Natural killer cell (primary cell): ENCODE measurements at regions not wholly inside any gene's neighbourhood (a gene's known extent, or its start where the extent isn't known, plus 50 kb on each side); places are given as distances from the start of the nearest gene placed in this dataset.

ENCODE experiments used
- ATAC-seq, 3 donors: fragments of 150-1000 bp in 2 of 3; fragments of 200-7000 bp in 1 of 3; cut with Tn5 transposase; 1 replicate in 1 of 3; 2 replicates in 2 of 3; pipeline ENCODE4 v1.10.0; 2021; ENCODE audit warnings: mild to moderate bottlenecking in 2 of 3, moderate library complexity in 2 of 3
- DNase-seq, 2 donors: peaks; one replicate each; pipeline versions ENCODE4 v3.0.0 to v3.0.0-alpha.2; 2013 to 2021; ENCODE audit warnings: mixed read lengths in 1 of 2
- H3K27ac ChIP-seq: one replicate; pipeline ENCODE4 v1.5.1; 2013; ENCODE audit warnings: mild to moderate bottlenecking, low read length
- H3K27me3 ChIP-seq: one replicate; pipeline ENCODE4 v1.6.1; 2013; ENCODE audit warnings: low read length; ENCODE audit not compliant: control insufficient read depth, insufficient read depth
- H3K36me3 ChIP-seq: one replicate; pipeline ENCODE4 v1.6.1; 2013; ENCODE audit warnings: low read length; ENCODE audit not compliant: control insufficient read depth, insufficient read depth
- H3K4me1 ChIP-seq: one replicate; pipeline ENCODE4 v1.6.1; 2013; ENCODE audit warnings: low read length; ENCODE audit not compliant: control insufficient read depth, insufficient read depth
- H3K4me3 ChIP-seq: one replicate; pipeline ENCODE4 v1.5.1; 2013; ENCODE audit warnings: low read length
- H3K9me3 ChIP-seq: one replicate; pipeline ENCODE4 v1.6.1; 2013; ENCODE audit warnings: low read length; ENCODE audit not compliant: control insufficient read depth, insufficient read depth
- H3K27ac Mint-ChIP-seq, 2 donors: one replicate each; pipeline ENCODE4 v1.8.0; 2022; ENCODE audit warnings: mild to moderate bottlenecking in 2 of 2, mixed read lengths in 2 of 2, moderate library complexity in 1 of 2
- H3K27me3 Mint-ChIP-seq, 2 donors: one replicate each; pipeline ENCODE4 v1.8.0; 2022; ENCODE audit warnings: low read depth in 2 of 2, mixed read lengths in 2 of 2
- H3K36me3 Mint-ChIP-seq: one replicate; pipeline ENCODE4 v1.8.0; 2022; ENCODE audit warnings: mixed read lengths
- H3K4me1 Mint-ChIP-seq, 2 donors: one replicate each; pipeline ENCODE4 v1.8.0; 2022; ENCODE audit warnings: mixed read lengths in 2 of 2
- H3K4me3 Mint-ChIP-seq: one replicate; pipeline ENCODE4 v1.8.0; 2022; ENCODE audit warnings: mild to moderate bottlenecking, moderate library complexity, mixed read lengths
- H3K9me3 Mint-ChIP-seq, 2 donors: one replicate each; pipeline ENCODE4 v1.8.0; 2022; ENCODE audit warnings: mixed read lengths in 2 of 2
- WGBS: methylation state at CpG from one replicate; pipeline ENCODE4 v1.1.7; 2013; ENCODE audit warnings: missing lambda C conversion rate; ENCODE audit not compliant: insufficient coverage; 5-methylcytosine and 5-hydroxymethylcytosine counted together
- intact Hi-C: fragments of 100-400 bp; cut with micrococcal nuclease; formaldehyde crosslinking; loops from one replicate; pipeline ENCODE4 v1.14.2; 2022
- TF ChIP-seq, protein P1 (sequence below): fragments of 200-600 bp; IDR thresholded peaks from one replicate; pipeline ENCODE4 v1.8.0; 2022; ENCODE audit warnings: antibody characterized with exemption

DNA sequence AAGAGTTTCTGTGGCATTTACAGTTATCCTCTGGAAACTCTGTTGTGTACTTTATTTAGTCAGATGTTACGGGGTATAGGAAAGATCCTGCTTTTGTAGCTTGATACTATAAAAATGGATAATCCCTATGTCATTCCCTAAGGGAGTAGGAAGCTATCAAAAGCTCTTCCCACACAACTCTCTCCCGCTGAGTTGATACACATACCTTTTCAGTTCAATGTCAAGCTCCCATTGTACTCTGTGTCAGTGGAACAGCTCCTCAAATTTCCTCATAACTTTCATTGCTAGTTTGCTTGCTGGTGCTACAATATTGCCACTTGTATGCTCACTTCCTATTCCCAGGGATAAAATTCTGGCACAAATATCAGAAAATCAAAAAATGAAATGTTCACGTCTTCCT lies 893.3 kb upstream of the GBE1 start:
- Mint-ChIP-seq H3K4me1 (no peaks in the 10 kb centered on the region), H3K4me3 (no peak overlapping the region), H3K27ac (no peak overlapping the region), H3K9me3 (peaks cover 19 to 25% of the 10 kb centered on the region in 2 donors), H3K36me3 (peaks cover 6% of the 10 kb centered on the region), H3K27me3 (no peaks in the 10 kb centered on the region)
- Histone ChIP-seq H3K27ac (no peak overlapping the region), H3K36me3 (no peaks in the 10 kb centered on the region), H3K27me3 (no peaks in the 10 kb centered on the region), H3K4me3 (no peak overlapping the region), H3K4me1 (no peaks in the 10 kb centered on the region), H3K9me3 (peaks cover 12% of the 10 kb centered on the region)
- no peak for ATAC-seq
- DNase-seq = no peak
- intact Hi-C loops = no loop called here
- TF ChIP-seq, protein P1, sequence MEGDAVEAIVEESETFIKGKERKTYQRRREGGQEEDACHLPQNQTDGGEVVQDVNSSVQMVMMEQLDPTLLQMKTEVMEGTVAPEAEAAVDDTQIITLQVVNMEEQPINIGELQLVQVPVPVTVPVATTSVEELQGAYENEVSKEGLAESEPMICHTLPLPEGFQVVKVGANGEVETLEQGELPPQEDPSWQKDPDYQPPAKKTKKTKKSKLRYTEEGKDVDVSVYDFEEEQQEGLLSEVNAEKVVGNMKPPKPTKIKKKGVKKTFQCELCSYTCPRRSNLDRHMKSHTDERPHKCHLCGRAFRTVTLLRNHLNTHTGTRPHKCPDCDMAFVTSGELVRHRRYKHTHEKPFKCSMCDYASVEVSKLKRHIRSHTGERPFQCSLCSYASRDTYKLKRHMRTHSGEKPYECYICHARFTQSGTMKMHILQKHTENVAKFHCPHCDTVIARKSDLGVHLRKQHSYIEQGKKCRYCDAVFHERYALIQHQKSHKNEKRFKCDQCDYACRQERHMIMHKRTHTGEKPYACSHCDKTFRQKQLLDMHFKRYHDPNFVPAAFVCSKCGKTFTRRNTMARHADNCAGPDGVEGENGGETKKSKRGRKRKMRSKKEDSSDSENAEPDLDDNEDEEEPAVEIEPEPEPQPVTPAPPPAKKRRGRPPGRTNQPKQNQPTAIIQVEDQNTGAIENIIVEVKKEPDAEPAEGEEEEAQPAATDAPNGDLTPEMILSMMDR = no peak
- 92% methylated on average over 2 of the region's 3 CpGs for WGBS

DNA sequence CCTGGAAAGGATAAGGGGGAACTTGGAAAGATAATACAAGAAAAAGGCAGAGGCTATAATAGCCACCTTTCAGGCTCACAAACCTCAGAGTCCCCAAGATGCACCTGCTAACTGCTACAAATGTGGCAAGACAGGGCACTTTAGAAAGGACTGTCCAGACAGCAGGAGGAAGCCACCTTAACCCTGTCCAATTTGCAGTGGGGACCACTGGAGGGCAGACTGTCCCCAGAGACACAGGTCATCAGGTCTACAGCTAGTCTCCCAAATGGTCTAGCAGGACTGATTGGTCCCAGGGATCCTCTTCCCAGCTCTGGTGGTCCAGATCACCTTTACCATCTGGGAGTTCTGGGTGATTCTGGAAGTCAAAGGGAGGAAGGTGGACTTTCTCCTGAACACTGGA lies 882.5 kb upstream of the GBE1 start:
- TF ChIP-seq, protein P1 = no peak
- intact Hi-C loops = no loop called here
- Mint-ChIP-seq H3K27ac (no peak overlapping the region), H3K9me3 (peaks cover 4 to 9% of the 10 kb centered on the region in 2 donors), H3K4me3 (no peak overlapping the region), H3K4me1 (no peaks in the 10 kb centered on the region), H3K27me3 (no peaks in the 10 kb centered on the region), H3K36me3 (peaks cover 9% of the 10 kb centered on the region)
- DNase-seq = no peak
- Histone ChIP-seq H3K4me3 (no peak overlapping the region), H3K27me3 (no peaks in the 10 kb centered on the region), H3K27ac (no peak overlapping the region), H3K4me1 (no peaks in the 10 kb centered on the region), H3K36me3 (no peaks in the 10 kb centered on the region), H3K9me3 (peaks cover 19% of the 10 kb centered on the region)
- ATAC-seq = no peak

DNA sequence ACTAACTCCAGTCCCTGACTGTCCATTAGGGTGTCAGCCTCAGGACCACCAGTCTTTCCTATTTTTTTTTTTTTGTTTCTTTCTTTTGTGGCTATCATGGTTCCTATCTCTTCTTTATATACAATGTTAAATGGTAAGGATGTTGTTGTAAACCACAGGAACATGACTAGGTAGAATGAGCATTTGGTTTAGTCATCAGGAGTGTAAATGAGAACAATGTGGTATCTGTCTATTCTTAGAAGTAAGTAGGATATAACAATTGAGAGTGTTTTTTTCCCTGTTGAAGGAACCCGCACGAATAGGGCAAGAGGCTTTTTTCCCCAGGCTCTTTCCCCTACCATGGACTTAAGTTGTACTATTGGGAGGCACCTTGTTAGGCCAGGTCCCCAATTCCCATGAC lies 880.3 kb upstream of the GBE1 start:
- Histone ChIP-seq H3K36me3 (no peaks in the 10 kb centered on the region), H3K4me1 (no peaks in the 10 kb centered on the region), H3K9me3 (peaks cover 16% of the 10 kb centered on the region), H3K27me3 (no peaks in the 10 kb centered on the region), H3K4me3 (no peak overlapping the region), H3K27ac (no peak overlapping the region)
- Mint-ChIP-seq H3K27ac (no peak overlapping the region), H3K4me3 (no peak overlapping the region), H3K27me3 (no peaks in the 10 kb centered on the region), H3K36me3 (peaks cover 9% of the 10 kb centered on the region), H3K9me3 (peaks cover 9% of the 10 kb centered on the region in 2 donors), H3K4me1 (no peaks in the 10 kb centered on the region)
- DNase-seq (no peak), ATAC-seq (no peak)
- WGBS = 100% methylated on average over 2 of the region's 2 CpGs
- intact Hi-C loops = no loop called here
- TF ChIP-seq, protein P1 = no peak

DNA sequence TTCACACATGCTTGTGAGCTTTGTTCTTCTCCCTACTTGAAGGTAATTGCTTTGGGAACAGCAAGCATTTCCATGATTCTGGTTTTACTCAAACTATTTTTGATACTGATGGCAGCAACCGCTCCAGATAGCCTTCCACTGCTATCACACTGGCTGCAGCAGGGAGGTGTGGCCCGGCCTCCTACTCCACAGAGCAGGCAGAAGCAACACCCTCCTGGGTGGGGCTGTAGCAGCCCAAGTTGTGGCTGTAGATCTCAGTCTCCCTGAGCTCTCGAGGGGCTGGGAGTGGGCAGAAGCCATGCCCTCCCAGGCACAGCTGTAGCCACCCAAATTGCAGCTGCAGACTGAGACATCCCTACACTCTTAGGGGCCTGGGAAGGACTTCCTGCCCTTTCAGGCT lies 878.8 kb upstream of the GBE1 start:
- Mint-ChIP-seq H3K4me1 (no peaks in the 10 kb centered on the region), H3K27me3 (no peaks in the 10 kb centered on the region), H3K27ac (no peak overlapping the region), H3K36me3 (no peaks in the 10 kb centered on the region), H3K4me3 (no peak overlapping the region), H3K9me3 (peaks cover 9 to 11% of the 10 kb centered on the region in 2 donors)
- Histone ChIP-seq H3K36me3 (no peaks in the 10 kb centered on the region), H3K4me1 (no peaks in the 10 kb centered on the region), H3K9me3 (peaks cover 16% of the 10 kb centered on the region), H3K4me3 (no peak overlapping the region), H3K27ac (no peak overlapping the region), H3K27me3 (no peaks in the 10 kb centered on the region)
- intact Hi-C loops = no loop called here
- DNase-seq = no peak
- TF ChIP-seq, protein P1 = no peak
- no peak for ATAC-seq
- WGBS = 70% methylated on average over 3 of the region's 3 CpGs
